ENCODE measurements at regions not wholly inside any gene's neighbourhood (a gene's known extent, or its start where the extent isn't known, plus 50 kb on each side); places are given as distances from the start of the nearest gene placed in this dataset.

- Histone ChIP-seq H3K27ac (ENCODE audit: low read depth, low read length) (no peak overlapping the region), H2AK5ac (ENCODE audit: low read length) (no peak overlapping the region), H3K18ac (ENCODE audit: low read length) (no peak overlapping the region), H3K4me2 (ENCODE audit: low read length) (no peak overlapping the region), H3K36me3 (ENCODE audit: control insufficient read depth, insufficient read depth, low read length) (no peaks in the 10 kb centered on the region), H3K4me1 (ENCODE audit: control insufficient read depth, low read depth, low read length) (no peaks in the 10 kb centered on the region), H4K5ac (ENCODE audit: low read length) (no peak overlapping the region), H3K4me3 (ENCODE audit: low read length) (no peak overlapping the region), H3K79me2 (ENCODE audit: control insufficient read depth, insufficient read depth, low read length) (no peaks in the 10 kb centered on the region), H2BK120ac (ENCODE audit: low read depth, low read length) (no peak overlapping the region), H3K9ac (ENCODE audit: low read length) (no peak overlapping the region), H3K27me3 (ENCODE audit: insufficient read depth, low read length, poor library complexity) (no peaks in the 10 kb centered on the region), H3K79me1 (ENCODE audit: low read length) (no peaks in the 10 kb centered on the region), H4K8ac (ENCODE audit: low read depth, low read length) (no peak overlapping the region), H3K23ac (ENCODE audit: low read length) (no peak overlapping the region), H2BK15ac (replicated peaks; ENCODE audit: low read depth) (no peak overlapping the region), H2BK5ac (ENCODE audit: low read length) (no peak overlapping the region), H3K56ac (ENCODE audit: low read length) (no peak overlapping the region), H3K4ac (ENCODE audit: low read depth, low read length) (no peak overlapping the region)
- DNase-seq, result no peak
- WGBS (ENCODE audit: extremely low coverage, insufficient coverage, low lambda C conversion rate), result no CpG with 5 or more reads among the region's 14 CpGs
Measured at GRCh38 chr15:20353966-20354883, 187.4 kb downstream of the GOLGA6L6 start.

- Histone ChIP-seq H3K79me2 (ENCODE audit: control insufficient read depth, insufficient read depth, low read length) (no peaks in the 10 kb centered on the region), H3K18ac (ENCODE audit: low read length) (no peak overlapping the region), H3K23ac (ENCODE audit: low read length) (no peak overlapping the region), H3K27me3 (ENCODE audit: insufficient read depth, low read length, poor library complexity) (no peaks in the 10 kb centered on the region), H2AK5ac (ENCODE audit: low read length) (no peak overlapping the region), H2BK5ac (ENCODE audit: low read length) (no peak overlapping the region), H3K4me1 (ENCODE audit: control insufficient read depth, low read depth, low read length) (no peaks in the 10 kb centered on the region), H3K27ac (ENCODE audit: low read depth, low read length) (no peak overlapping the region), H3K79me1 (ENCODE audit: low read length) (no peaks in the 10 kb centered on the region), H3K4ac (ENCODE audit: low read depth, low read length) (no peak overlapping the region), H3K4me2 (ENCODE audit: low read length) (no peak overlapping the region), H2BK120ac (ENCODE audit: low read depth, low read length) (no peak overlapping the region), H3K4me3 (ENCODE audit: low read length) (no peak overlapping the region), H4K5ac (ENCODE audit: low read length) (no peak overlapping the region), H2BK15ac (replicated peaks; ENCODE audit: low read depth) (no peak overlapping the region), H3K36me3 (ENCODE audit: control insufficient read depth, insufficient read depth, low read length) (no peaks in the 10 kb centered on the region), H4K8ac (ENCODE audit: low read depth, low read length) (no peak overlapping the region), H3K56ac (ENCODE audit: low read length) (no peak overlapping the region), H3K9ac (ENCODE audit: low read length) (no peak overlapping the region)
- DNase-seq, result no peak
- no CpG with 5 or more reads among the region's 17 CpGs for WGBS (ENCODE audit: extremely low coverage, insufficient coverage, low lambda C conversion rate)
Measured at GRCh38 chr15:20352241-20353200, 189.1 kb downstream of the GOLGA6L6 start.

GRCh38 chr15:20351448-20351971, 190.1 kb downstream of the GOLGA6L6 start:
- H2BK15ac ChIP-seq (replicated peaks; ENCODE audit: low read depth), result no peak overlapping the region
- H3K79me1 ChIP-seq (ENCODE audit: low read length), result no peaks in the 10 kb centered on the region
- no peak overlapping the region for H3K27ac ChIP-seq (ENCODE audit: low read depth, low read length)
- no peak overlapping the region for H4K8ac ChIP-seq (ENCODE audit: low read depth, low read length)
- no peak overlapping the region for H4K5ac ChIP-seq (ENCODE audit: low read length)
- no peaks in the 10 kb centered on the region for H3K27me3 ChIP-seq (ENCODE audit: insufficient read depth, low read length, poor library complexity)
- H2BK5ac ChIP-seq (ENCODE audit: low read length), result no peak overlapping the region
- no peak overlapping the region for H3K56ac ChIP-seq (ENCODE audit: low read length)
- H2BK120ac ChIP-seq (ENCODE audit: low read depth, low read length), result no peak overlapping the region
- H3K4ac ChIP-seq (ENCODE audit: low read depth, low read length), result no peak overlapping the region
- no peak overlapping the region for H3K4me3 ChIP-seq (ENCODE audit: low read length)
- H2AK5ac ChIP-seq (ENCODE audit: low read length), result no peak overlapping the region
- H3K79me2 ChIP-seq (ENCODE audit: control insufficient read depth, insufficient read depth, low read length), result no peaks in the 10 kb centered on the region
- no peak overlapping the region for H3K4me2 ChIP-seq (ENCODE audit: low read length)
- no peaks in the 10 kb centered on the region for H3K36me3 ChIP-seq (ENCODE audit: control insufficient read depth, insufficient read depth, low read length)
- WGBS (ENCODE audit: extremely low coverage, insufficient coverage, low lambda C conversion rate), result no CpG with 5 or more reads among the region's 9 CpGs
- H3K4me1 ChIP-seq (ENCODE audit: control insufficient read depth, low read depth, low read length), result no peaks in the 10 kb centered on the region
- DNase-seq, result no peak
- H3K18ac ChIP-seq (ENCODE audit: low read length), result no peak overlapping the region
- no peak overlapping the region for H3K23ac ChIP-seq (ENCODE audit: low read length)
- H3K9ac ChIP-seq (ENCODE audit: low read length), result no peak overlapping the region

- DNase-seq, result no peak
- no peaks in the 10 kb centered on the region for H3K27me3 ChIP-seq (ENCODE audit: insufficient read depth, low read length, poor library complexity)
- no peak overlapping the region for H2BK5ac ChIP-seq (ENCODE audit: low read length)
- no peaks in the 10 kb centered on the region for H3K4me1 ChIP-seq (ENCODE audit: control insufficient read depth, low read depth, low read length)
- no peak overlapping the region for H4K5ac ChIP-seq (ENCODE audit: low read length)
- H3K4me3 ChIP-seq (ENCODE audit: low read length), result no peak overlapping the region
- no peak overlapping the region for H3K27ac ChIP-seq (ENCODE audit: low read depth, low read length)
- no peaks in the 10 kb centered on the region for H3K36me3 ChIP-seq (ENCODE audit: control insufficient read depth, insufficient read depth, low read length)
- no peak overlapping the region for H3K4me2 ChIP-seq (ENCODE audit: low read length)
- H3K79me1 ChIP-seq (ENCODE audit: low read length), result no peaks in the 10 kb centered on the region
- no CpG with 5 or more reads among the region's 13 CpGs for WGBS (ENCODE audit: extremely low coverage, insufficient coverage, low lambda C conversion rate)
- H2AK5ac ChIP-seq (ENCODE audit: low read length), result no peak overlapping the region
- H4K8ac ChIP-seq (ENCODE audit: low read depth, low read length), result no peak overlapping the region
- H3K79me2 ChIP-seq (ENCODE audit: control insufficient read depth, insufficient read depth, low read length), result no peaks in the 10 kb centered on the region
- no peak overlapping the region for H3K9ac ChIP-seq (ENCODE audit: low read length)
- H2BK15ac ChIP-seq (replicated peaks; ENCODE audit: low read depth), result no peak overlapping the region
- H3K56ac ChIP-seq (ENCODE audit: low read length), result no peak overlapping the region
- no peak overlapping the region for H3K4ac ChIP-seq (ENCODE audit: low read depth, low read length)
- H3K18ac ChIP-seq (ENCODE audit: low read length), result no peak overlapping the region
- H3K23ac ChIP-seq (ENCODE audit: low read length), result no peak overlapping the region
- no peak overlapping the region for H2BK120ac ChIP-seq (ENCODE audit: low read depth, low read length)
Measured at GRCh38 chr15:20349774-20350498, 191.7 kb downstream of the GOLGA6L6 start.

GRCh38 chr15:20348900-20349773, 192.5 kb downstream of the GOLGA6L6 start:
- Histone ChIP-seq H3K4ac (ENCODE audit: low read depth, low read length) (no peak overlapping the region), H4K8ac (ENCODE audit: low read depth, low read length) (no peak overlapping the region), H3K18ac (ENCODE audit: low read length) (no peak overlapping the region), H4K5ac (ENCODE audit: low read length) (no peak overlapping the region), H3K27me3 (ENCODE audit: insufficient read depth, low read length, poor library complexity) (no peaks in the 10 kb centered on the region), H2BK5ac (ENCODE audit: low read length) (no peak overlapping the region), H3K79me2 (ENCODE audit: control insufficient read depth, insufficient read depth, low read length) (no peaks in the 10 kb centered on the region), H3K56ac (ENCODE audit: low read length) (no peak overlapping the region), H3K79me1 (ENCODE audit: low read length) (no peaks in the 10 kb centered on the region), H3K36me3 (ENCODE audit: control insufficient read depth, insufficient read depth, low read length) (no peaks in the 10 kb centered on the region), H2BK120ac (ENCODE audit: low read depth, low read length) (no peak overlapping the region), H2AK5ac (ENCODE audit: low read length) (no peak overlapping the region), H3K4me3 (ENCODE audit: low read length) (no peak overlapping the region), H2BK15ac (replicated peaks; ENCODE audit: low read depth) (no peak overlapping the region), H3K27ac (ENCODE audit: low read depth, low read length) (no peak overlapping the region), H3K23ac (ENCODE audit: low read length) (no peak overlapping the region), H3K4me2 (ENCODE audit: low read length) (no peak overlapping the region), H3K9ac (ENCODE audit: low read length) (no peak overlapping the region), H3K4me1 (ENCODE audit: control insufficient read depth, low read depth, low read length) (no peaks in the 10 kb centered on the region)
- WGBS (ENCODE audit: extremely low coverage, insufficient coverage, low lambda C conversion rate), result no CpG with 5 or more reads among the region's 18 CpGs
- no peak for DNase-seq

Data from mesendoderm (in vitro differentiated cells).